ENCODE measurements at regions not wholly inside any gene's neighbourhood (a gene's known extent, or its start where the extent isn't known, plus 50 kb on each side); places are given as distances from the start of the nearest gene placed in this dataset.
"Not testable (repeated sequence)": the region's sequence is repeated elsewhere in the genome, so short reads cannot be mapped to it uniquely, and the experiment has no call there.

GRCh38 chr5:126009566-126009965 lies 413.6 kb upstream of the GRAMD2B start:
- 97% methylated on average over 3 of the region's 5 CpGs for WGBS (ENCODE audit: insufficient coverage)
- ATAC-seq (replicated peaks in 1 of 4) = no peak
- Histone ChIP-seq H3K4me3 (ENCODE audit: control insufficient read depth in 1 of 2, extremely low read depth in 1 of 2, low read length in 1 of 2) (no peak overlapping the region), H3K9me3 (no peaks in the 10 kb centered on the region), H3K27ac (ENCODE audit: low read length) (no peak overlapping the region), H3K36me3 (ENCODE audit: control insufficient read depth in 2 of 2, extremely low read depth in 1 of 2, insufficient read depth in 1 of 2, low read length in 1 of 2) (no peaks in the 10 kb centered on the region), H3K27me3 (replicated peaks in 1 of 2; ENCODE audit: control insufficient read depth in 2 of 2, extremely low read depth in 1 of 2, insufficient read depth in 2 of 2, low read length in 1 of 2) (no peaks in the 10 kb centered on the region), H3K4me1 (ENCODE audit: control insufficient read depth in 1 of 2, extremely low read depth in 1 of 2, insufficient read depth in 2 of 2, low read length in 2 of 2) (no peaks in the 10 kb centered on the region)
- Mint-ChIP-seq H3K27ac (no peak overlapping the region), H3K4me3 (no peak overlapping the region), H3K36me3 (no peaks in the 10 kb centered on the region), H3K4me1 (no peaks in the 10 kb centered on the region), H3K9me3 (peaks cover 3 to 11% (median 4%) of the 10 kb centered on the region in 3 donors), H3K27me3 (no peaks in the 10 kb centered on the region)
- POLR2A ChIA-PET = no interaction called here
- CTCF ChIA-PET = no interaction called here
- DNase-seq = no peak

GRCh38 chr5:126011526-126011925 lies 411.7 kb upstream of the GRAMD2B start:
- H3K36me3 Mint-ChIP-seq; H3K4me3 Mint-ChIP-seq; H3K4me3 ChIP-seq (ENCODE audit: control insufficient read depth in 1 of 2, extremely low read depth in 1 of 2, low read length in 1 of 2); H3K27me3 Mint-ChIP-seq; H3K4me1 ChIP-seq (ENCODE audit: control insufficient read depth in 1 of 2, extremely low read depth in 1 of 2, insufficient read depth in 2 of 2, low read length in 2 of 2); H3K36me3 ChIP-seq (ENCODE audit: control insufficient read depth in 2 of 2, extremely low read depth in 1 of 2, insufficient read depth in 1 of 2, low read length in 1 of 2); H3K27ac Mint-ChIP-seq; H3K4me1 Mint-ChIP-seq; DNase-seq; H3K9me3 ChIP-seq; H3K27me3 ChIP-seq (replicated peaks in 1 of 2; ENCODE audit: control insufficient read depth in 2 of 2, extremely low read depth in 1 of 2, insufficient read depth in 2 of 2, low read length in 1 of 2); ATAC-seq (replicated peaks in 1 of 4); H3K27ac ChIP-seq (ENCODE audit: low read length); CTCF ChIA-PET; POLR2A ChIA-PET: not testable (repeated sequence)
- 100% methylated on average over 3 of the region's 7 CpGs for WGBS (ENCODE audit: insufficient coverage)
- peaks cover 3 to 12% (median 11%) of the 10 kb centered on the region in 3 donors for H3K9me3 Mint-ChIP-seq

- no CpG with 5 or more reads among the region's 1 CpG for WGBS (ENCODE audit: insufficient coverage)
- Mint-ChIP-seq H3K4me3 (no peak overlapping the region), H3K4me1 (no peaks in the 10 kb centered on the region), H3K27me3 (no peaks in the 10 kb centered on the region), H3K36me3 (no peaks in the 10 kb centered on the region), H3K9me3 (peaks cover 1 to 9% (median 8%) of the 10 kb centered on the region in 3 donors), H3K27ac (no peak overlapping the region)
- no peaks in the 10 kb centered on the region for H3K9me3 ChIP-seq
- H3K4me1 ChIP-seq (ENCODE audit: control insufficient read depth in 1 of 2, extremely low read depth in 1 of 2, insufficient read depth in 2 of 2, low read length in 2 of 2) = no peaks in the 10 kb centered on the region
- H3K27ac ChIP-seq (ENCODE audit: low read length) = no peak overlapping the region
- no peak for ATAC-seq (replicated peaks in 1 of 4)
- H3K36me3 ChIP-seq (ENCODE audit: control insufficient read depth in 2 of 2, extremely low read depth in 1 of 2, insufficient read depth in 1 of 2, low read length in 1 of 2) = no peaks in the 10 kb centered on the region
- no peaks in the 10 kb centered on the region for H3K27me3 ChIP-seq (replicated peaks in 1 of 2; ENCODE audit: control insufficient read depth in 2 of 2, extremely low read depth in 1 of 2, insufficient read depth in 2 of 2, low read length in 1 of 2)
- H3K4me3 ChIP-seq (ENCODE audit: control insufficient read depth in 1 of 2, extremely low read depth in 1 of 2, low read length in 1 of 2) = no peak overlapping the region
- DNase-seq = no peak
- ChIA-PET POLR2A (no interaction called here), CTCF (no interaction called here)
Measured at GRCh38 chr5:126014676-126015075, 408.5 kb upstream of the GRAMD2B start.

GRCh38 chr5:126015235-126016181 lies 407.7 kb upstream of the GRAMD2B start:
- H3K27ac ChIP-seq (ENCODE audit: low read length) = no peak overlapping the region

GRCh38 chr5:126016256-126016655 lies 407.0 kb upstream of the GRAMD2B start:
- Histone ChIP-seq H3K9me3 (no peaks in the 10 kb centered on the region), H3K27ac (ENCODE audit: low read length) (no peak overlapping the region), H3K4me1 (ENCODE audit: control insufficient read depth in 1 of 2, extremely low read depth in 1 of 2, insufficient read depth in 2 of 2, low read length in 2 of 2) (no peaks in the 10 kb centered on the region), H3K27me3 (replicated peaks in 1 of 2; ENCODE audit: control insufficient read depth in 2 of 2, extremely low read depth in 1 of 2, insufficient read depth in 2 of 2, low read length in 1 of 2) (no peaks in the 10 kb centered on the region), H3K4me3 (ENCODE audit: control insufficient read depth in 1 of 2, extremely low read depth in 1 of 2, low read length in 1 of 2) (no peak overlapping the region), H3K36me3 (ENCODE audit: control insufficient read depth in 2 of 2, extremely low read depth in 1 of 2, insufficient read depth in 1 of 2, low read length in 1 of 2) (no peaks in the 10 kb centered on the region)
- POLR2A ChIA-PET = no interaction called here
- no peaks in the 10 kb centered on the region for H3K27me3 Mint-ChIP-seq
- peaks cover 2 to 11% (median 10%) of the 10 kb centered on the region in 3 donors for H3K9me3 Mint-ChIP-seq
- no peak overlapping the region for H3K4me3 Mint-ChIP-seq
- H3K4me1 Mint-ChIP-seq = no peaks in the 10 kb centered on the region
- CTCF ChIA-PET = no interaction called here
- ATAC-seq (replicated peaks in 1 of 4) (no peak), DNase-seq (no peak)
- H3K27ac Mint-ChIP-seq = no peak overlapping the region
- WGBS (ENCODE audit: insufficient coverage) = no CpG with 5 or more reads among the region's 1 CpG
- H3K36me3 Mint-ChIP-seq = no peaks in the 10 kb centered on the region

More at GRCh38 chr5:126015235-126016181, 407.7 kb upstream of the GRAMD2B start:
- Mint-ChIP-seq H3K27me3 (no peaks in the 10 kb centered on the region), H3K4me3 (no peak overlapping the region), H3K4me1 (no peaks in the 10 kb centered on the region), H3K36me3 (no peaks in the 10 kb centered on the region), H3K9me3 (peaks cover 0 to 8% (median 7%) of the 10 kb centered on the region in 3 donors), H3K27ac (no peak overlapping the region)
- WGBS (ENCODE audit: insufficient coverage) = 100% methylated on average over 1 of the region's 8 CpGs
- ATAC-seq (replicated peaks in 1 of 4) (no peak), DNase-seq (no peak)
- CTCF ChIA-PET = no interaction called here
- Histone ChIP-seq H3K36me3 (ENCODE audit: control insufficient read depth in 2 of 2, extremely low read depth in 1 of 2, insufficient read depth in 1 of 2, low read length in 1 of 2) (no peaks in the 10 kb centered on the region), H3K9me3 (no peaks in the 10 kb centered on the region), H3K4me1 (ENCODE audit: control insufficient read depth in 1 of 2, extremely low read depth in 1 of 2, insufficient read depth in 2 of 2, low read length in 2 of 2) (no peaks in the 10 kb centered on the region), H3K27me3 (replicated peaks in 1 of 2; ENCODE audit: control insufficient read depth in 2 of 2, extremely low read depth in 1 of 2, insufficient read depth in 2 of 2, low read length in 1 of 2) (no peaks in the 10 kb centered on the region), H3K4me3 (ENCODE audit: control insufficient read depth in 1 of 2, extremely low read depth in 1 of 2, low read length in 1 of 2) (no peak overlapping the region)
- POLR2A ChIA-PET = no interaction called here

GRCh38 chr5:126017096-126017495 lies 406.1 kb upstream of the GRAMD2B start:
- Histone ChIP-seq H3K9me3 (no peaks in the 10 kb centered on the region), H3K4me1 (ENCODE audit: control insufficient read depth in 1 of 2, extremely low read depth in 1 of 2, insufficient read depth in 2 of 2, low read length in 2 of 2) (no peaks in the 10 kb centered on the region), H3K27ac (ENCODE audit: low read length) (no peak overlapping the region), H3K36me3 (ENCODE audit: control insufficient read depth in 2 of 2, extremely low read depth in 1 of 2, insufficient read depth in 1 of 2, low read length in 1 of 2) (no peaks in the 10 kb centered on the region), H3K4me3 (ENCODE audit: control insufficient read depth in 1 of 2, extremely low read depth in 1 of 2, low read length in 1 of 2) (no peak overlapping the region), H3K27me3 (replicated peaks in 1 of 2; ENCODE audit: control insufficient read depth in 2 of 2, extremely low read depth in 1 of 2, insufficient read depth in 2 of 2, low read length in 1 of 2) (no peaks in the 10 kb centered on the region)
- Mint-ChIP-seq H3K4me3 (no peak overlapping the region), H3K36me3 (no peaks in the 10 kb centered on the region), H3K9me3 (peaks cover 7 to 15% (median 13%) of the 10 kb centered on the region in 3 donors), H3K4me1 (no peaks in the 10 kb centered on the region), H3K27me3 (no peaks in the 10 kb centered on the region), H3K27ac (no peak overlapping the region)
- WGBS (ENCODE audit: insufficient coverage) = no CpG with 5 or more reads among the region's 2 CpGs
- no peak for DNase-seq
- ATAC-seq (replicated peaks in 1 of 4) = no peak
- ChIA-PET CTCF (no interaction called here), POLR2A (no interaction called here)

Data from T-cell (primary cell).